Duodenal mucosa (tissue), 2 donors: ENCODE measurements at regions not wholly inside any gene's neighbourhood (a gene's known extent, or its start where the extent isn't known, plus 50 kb on each side); places are given as distances from the start of the nearest gene placed in this dataset.

ENCODE experiments used
- H3K27ac ChIP-seq: one replicate; pipeline ENCODE4 v1.7.0; 2013; ENCODE audit warnings: low read depth, low read length
- H3K27me3 ChIP-seq, 2 donors: one replicate each; pipeline ENCODE4 v1.7.0; 2013; ENCODE audit warnings: low read length in 2 of 2, control low read depth in 1 of 2; ENCODE audit not compliant: insufficient read depth in 2 of 2, control insufficient read depth in 1 of 2
- H3K36me3 ChIP-seq, 2 donors: one replicate each; pipeline ENCODE4 v1.7.0; 2013; ENCODE audit warnings: low read length in 2 of 2, control low read depth in 1 of 2; ENCODE audit not compliant: insufficient read depth in 2 of 2, control insufficient read depth in 1 of 2
- H3K4me1 ChIP-seq, 2 donors: one replicate each; pipeline ENCODE4 v1.7.0; 2013; ENCODE audit warnings: low read length in 2 of 2, control low read depth in 1 of 2; ENCODE audit not compliant: insufficient read depth in 2 of 2, control insufficient read depth in 1 of 2
- H3K4me3 ChIP-seq, 2 donors: one replicate each; pipeline ENCODE4 v1.7.0; 2013; ENCODE audit warnings: low read length in 2 of 2, low read depth in 1 of 2
- H3K9ac ChIP-seq, 2 donors: one replicate each; pipeline ENCODE4 v1.7.0; 2013; ENCODE audit warnings: low read length in 2 of 2, low read depth in 1 of 2
- H3K9me3 ChIP-seq, 2 donors: one replicate each; pipeline ENCODE4 v1.7.0; 2013; ENCODE audit warnings: low read length in 2 of 2, control low read depth in 1 of 2; ENCODE audit not compliant: control insufficient read depth in 1 of 2

GRCh38 chr5:124521461-124522230 lies 224.8 kb downstream of the ZNF608 start:
- no peak overlapping the region for H3K9ac ChIP-seq
- H3K4me1 ChIP-seq: peaks cover 4 to 6% of the 10 kb centered on the region in 2 donors
- no peaks in the 10 kb centered on the region for H3K36me3 ChIP-seq
- H3K9me3 ChIP-seq: no peaks in the 10 kb centered on the region
- H3K4me3 ChIP-seq: no peak overlapping the region
- no peak overlapping the region for H3K27ac ChIP-seq
- H3K27me3 ChIP-seq: no peaks in the 10 kb centered on the region

DNA sequence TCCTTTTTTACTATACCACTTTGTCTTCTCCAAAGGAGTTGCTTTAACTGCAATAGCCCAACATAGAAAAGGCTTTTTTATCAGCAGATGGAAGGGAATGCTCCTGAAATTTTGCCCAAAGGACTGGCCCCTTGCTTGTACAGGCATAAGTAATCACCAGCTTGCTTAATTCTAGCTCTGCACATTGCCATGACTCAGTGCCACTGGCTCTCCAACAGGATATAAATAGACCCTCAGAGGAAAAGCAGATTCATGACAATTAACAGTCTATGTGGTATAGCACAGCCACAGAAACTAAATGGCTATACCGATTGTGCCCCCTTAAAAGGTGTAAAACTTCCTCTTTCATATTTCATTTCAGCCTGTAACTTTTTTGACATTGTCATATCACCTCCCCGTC lies 227.0 kb downstream of the ZNF608 start:
- Histone ChIP-seq H3K9ac (no peak overlapping the region), H3K27me3 (no peaks in the 10 kb centered on the region), H3K4me1 (peaks cover 0 to 6% of the 10 kb centered on the region in 2 donors), H3K4me3 (no peak overlapping the region), H3K36me3 (no peaks in the 10 kb centered on the region), H3K9me3 (no peaks in the 10 kb centered on the region), H3K27ac (no peak overlapping the region)

DNA sequence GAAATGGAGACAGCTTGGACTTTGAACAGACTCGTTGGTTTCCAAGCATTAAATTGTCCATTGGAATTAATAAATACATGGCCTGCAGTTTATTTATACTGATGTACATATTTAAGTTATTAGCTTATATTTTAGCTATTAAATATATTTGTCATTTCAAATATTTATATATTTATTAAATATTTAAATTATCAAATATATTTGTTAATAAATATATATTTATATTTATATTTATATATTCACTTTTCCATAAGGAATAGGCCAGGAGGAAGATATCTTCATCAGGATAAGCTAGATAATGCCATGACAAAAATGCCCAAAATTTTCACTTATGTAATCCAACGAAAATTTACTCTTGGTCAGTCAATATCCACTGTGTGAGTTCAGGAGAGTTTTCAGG lies 229.9 kb downstream of the ZNF608 start:
- no peaks in the 10 kb centered on the region for H3K9me3 ChIP-seq

GRCh38 chr5:124515497-124516245 lies 230.8 kb downstream of the ZNF608 start:
- H3K27me3 ChIP-seq: no peaks in the 10 kb centered on the region
- H3K4me1 ChIP-seq: no peaks in the 10 kb centered on the region
- H3K4me3 ChIP-seq: no peak overlapping the region
- H3K9me3 ChIP-seq: no peaks in the 10 kb centered on the region
- no peak overlapping the region for H3K9ac ChIP-seq
- H3K36me3 ChIP-seq: no peaks in the 10 kb centered on the region
- no peak overlapping the region for H3K27ac ChIP-seq

More for the DNA sequence above, 229.9 kb downstream of the ZNF608 start:
- H3K27me3 ChIP-seq: no peaks in the 10 kb centered on the region
- no peak overlapping the region for H3K9ac ChIP-seq
- H3K27ac ChIP-seq: no peak overlapping the region
- no peak overlapping the region for H3K4me3 ChIP-seq
- no peaks in the 10 kb centered on the region for H3K36me3 ChIP-seq
- no peaks in the 10 kb centered on the region for H3K4me1 ChIP-seq

- H3K27me3 ChIP-seq: no peaks in the 10 kb centered on the region
- no peak overlapping the region for H3K27ac ChIP-seq
Observed at GRCh38 chr5:124514956-124515355, 231.5 kb downstream of the ZNF608 start.

DNA sequence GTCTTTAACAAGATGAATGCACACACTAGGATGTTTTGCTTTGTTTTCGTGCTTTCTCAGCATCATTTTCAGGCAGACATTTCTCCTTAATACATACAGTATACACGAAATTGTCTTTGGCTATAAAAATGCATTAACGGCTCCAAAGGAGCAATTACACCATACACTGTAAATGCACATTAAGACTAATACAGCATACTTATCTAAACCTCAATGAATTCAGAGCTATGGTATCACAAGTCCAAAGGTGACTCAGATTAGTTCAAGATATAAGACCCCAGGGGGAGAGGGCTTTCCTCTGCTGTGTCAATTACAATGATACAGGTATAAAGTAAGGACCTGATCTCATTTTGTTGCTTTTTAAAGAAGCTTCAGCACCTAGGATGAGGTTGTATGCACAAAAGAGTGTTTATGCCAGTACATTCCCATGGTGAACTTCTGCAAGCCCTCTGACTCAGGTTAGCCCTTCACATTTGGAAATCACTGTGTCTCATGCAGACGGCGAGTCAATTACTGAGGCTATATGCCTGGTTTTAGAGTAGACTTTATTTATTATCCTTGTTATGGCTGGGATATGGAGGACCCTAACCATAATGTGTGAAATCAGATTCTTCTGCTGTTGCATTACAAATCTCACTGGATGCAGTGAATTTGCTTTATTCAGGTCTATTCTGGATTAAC lies 233.3 kb downstream of the ZNF608 start:
- no peak overlapping the region for H3K9ac ChIP-seq
- H3K27ac ChIP-seq: no peak overlapping the region
- no peaks in the 10 kb centered on the region for H3K4me1 ChIP-seq
- H3K4me3 ChIP-seq: no peak overlapping the region
- no peaks in the 10 kb centered on the region for H3K27me3 ChIP-seq
- H3K36me3 ChIP-seq: no peaks in the 10 kb centered on the region
- H3K9me3 ChIP-seq: no peaks in the 10 kb centered on the region

More at GRCh38 chr5:124514956-124515355, 231.5 kb downstream of the ZNF608 start:
- no peaks in the 10 kb centered on the region for H3K36me3 ChIP-seq
- no peak overlapping the region for H3K4me3 ChIP-seq
- H3K9me3 ChIP-seq: no peaks in the 10 kb centered on the region
- H3K9ac ChIP-seq: no peak overlapping the region
- H3K4me1 ChIP-seq: no peaks in the 10 kb centered on the region

GRCh38 chr5:124512236-124512635 lies 234.2 kb downstream of the ZNF608 start:
- Histone ChIP-seq H3K36me3 (no peaks in the 10 kb centered on the region), H3K4me3 (no peak overlapping the region), H3K9ac (no peak overlapping the region), H3K9me3 (no peaks in the 10 kb centered on the region), H3K27ac (no peak overlapping the region), H3K4me1 (no peaks in the 10 kb centered on the region), H3K27me3 (no peaks in the 10 kb centered on the region)

- Histone ChIP-seq H3K36me3 (no peaks in the 10 kb centered on the region), H3K4me3 (no peak overlapping the region), H3K9me3 (no peaks in the 10 kb centered on the region)
Observed at GRCh38 chr5:124511791-124512190, 234.6 kb downstream of the ZNF608 start.

DNA sequence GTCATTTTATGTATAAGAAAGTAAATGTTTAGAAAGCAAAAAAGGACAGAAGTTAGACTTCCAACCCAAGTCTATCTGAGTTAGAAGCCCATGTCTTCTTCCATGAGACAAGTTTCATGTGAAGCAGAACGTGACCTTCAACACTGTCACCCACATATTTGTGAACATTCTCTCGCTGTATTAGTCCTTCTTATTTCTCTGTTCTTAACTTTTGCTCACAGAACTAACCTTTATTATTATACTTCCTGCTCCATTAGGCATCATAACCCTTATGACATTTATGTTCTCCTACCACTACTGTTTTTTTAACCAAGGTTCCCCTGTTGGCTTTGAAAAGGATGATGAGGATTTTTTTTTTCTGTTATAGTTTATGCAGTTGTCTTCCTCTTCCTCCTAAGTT lies 238.8 kb downstream of the ZNF608 start:
- no peaks in the 10 kb centered on the region for H3K27me3 ChIP-seq
- no peaks in the 10 kb centered on the region for H3K9me3 ChIP-seq
- no peaks in the 10 kb centered on the region for H3K36me3 ChIP-seq
- no peak overlapping the region for H3K27ac ChIP-seq
- no peak overlapping the region for H3K9ac ChIP-seq
- no peak overlapping the region for H3K4me3 ChIP-seq
- H3K4me1 ChIP-seq: no peaks in the 10 kb centered on the region

More at GRCh38 chr5:124511791-124512190, 234.6 kb downstream of the ZNF608 start:
- no peak overlapping the region for H3K9ac ChIP-seq
- no peak overlapping the region for H3K27ac ChIP-seq
- H3K27me3 ChIP-seq: no peaks in the 10 kb centered on the region
- no peaks in the 10 kb centered on the region for H3K4me1 ChIP-seq
